Right ventricle myocardium inferior (tissue), 1 donor: ENCODE measurements at regions not wholly inside any gene's neighbourhood (a gene's known extent, or its start where the extent isn't known, plus 50 kb on each side); places are given as distances from the start of the nearest gene placed in this dataset.

Experiments
- ATAC-seq: fragments of 200-7000 bp; cut with Tn5 transposase; one replicate; pipeline ENCODE4 v1.9.1; 2020; ENCODE audit warnings: mild to moderate bottlenecking, moderate library complexity
- DNase-seq: peaks from one replicate; pipeline ENCODE4 v3.0.0; 2021; ENCODE audit errors: missing footprints
- intact Hi-C: fragments of 100-400 bp; cut with DNase I; formaldehyde crosslinking; loops from one replicate; pipeline ENCODE4 v1.11.0; 2022
- donor health status: DM: no; HTN: yes; CAD: no; lungs with severe emphysema.

DNA sequence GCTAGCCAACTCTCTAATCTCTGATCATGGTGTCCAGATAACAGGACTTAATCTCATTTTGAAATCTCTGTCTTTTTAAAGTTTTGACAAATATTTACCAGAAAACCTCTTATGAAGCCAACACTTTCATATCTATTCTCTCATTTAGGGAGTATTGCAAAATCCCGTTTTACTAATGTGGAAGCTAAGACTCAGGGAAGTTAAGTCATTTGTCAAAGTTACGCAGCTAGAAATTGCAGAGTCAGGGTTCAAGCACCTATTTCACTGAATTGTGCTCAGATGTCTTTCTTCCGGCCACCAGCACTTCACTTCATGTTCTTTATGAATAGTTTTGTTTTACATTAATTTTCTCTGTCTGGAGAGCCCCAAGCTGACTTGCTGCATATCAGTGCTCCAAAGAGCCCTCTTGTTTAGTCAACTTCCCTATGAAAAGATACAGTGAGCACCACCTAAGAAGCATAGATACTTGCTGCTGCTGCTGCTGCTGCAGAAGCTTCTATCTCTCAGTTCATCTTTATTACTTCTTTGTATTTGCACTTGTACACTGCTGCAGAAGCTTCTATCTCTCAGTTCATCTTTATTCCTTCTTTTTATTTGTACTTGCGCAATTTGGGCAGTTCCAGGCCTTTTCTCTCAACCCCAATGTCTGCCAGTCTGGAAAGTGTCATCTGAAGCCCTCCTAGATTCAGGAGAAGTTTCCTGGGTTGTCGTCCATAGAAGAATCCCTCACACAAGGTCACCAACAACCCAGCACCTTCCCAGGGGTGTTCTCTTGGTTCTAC lies 329.7 kb downstream of the MAFB start:
- intact Hi-C loops: no loop called here
- ATAC-seq (no peak), DNase-seq (no peak)

DNA sequence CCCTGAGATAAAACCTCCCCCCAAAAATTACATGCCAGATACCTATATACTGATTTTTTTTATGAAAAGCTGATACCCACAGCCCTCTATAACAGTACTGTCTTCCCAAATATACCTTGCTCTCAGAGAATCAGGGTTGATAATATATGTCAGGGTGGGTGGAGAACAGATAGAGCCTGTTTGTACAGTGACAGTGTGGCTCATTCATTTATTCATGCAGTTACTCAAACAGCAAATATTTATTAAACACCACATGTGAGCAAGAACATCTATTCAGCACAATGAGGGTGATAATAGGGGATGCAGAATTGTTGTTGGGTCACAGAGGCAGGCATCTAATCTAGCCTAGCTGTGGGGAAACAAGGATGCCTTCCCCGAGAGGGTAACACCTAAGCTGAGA lies 334.2 kb downstream of the MAFB start:
- intact Hi-C loops: no loop called here
- ATAC-seq (no peak), DNase-seq (no peak)

DNA sequence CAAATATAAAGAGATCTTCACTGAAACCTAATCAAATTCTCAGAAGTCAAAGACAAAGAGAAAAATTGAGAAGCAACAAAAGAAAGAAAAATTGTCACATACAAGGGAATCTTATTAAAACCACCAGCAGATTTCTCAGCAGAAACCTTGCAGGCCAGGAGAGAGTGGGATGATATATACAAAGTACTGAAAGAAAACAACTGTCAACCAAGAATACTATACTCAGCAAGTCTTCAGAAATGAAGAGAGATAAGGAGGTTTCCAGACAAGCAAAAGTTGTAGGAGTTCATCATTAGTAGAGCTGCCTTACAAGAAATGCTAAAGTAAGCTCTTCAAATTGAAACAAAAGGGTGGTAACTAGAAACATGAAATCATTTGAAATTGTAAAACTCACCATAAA lies 345.6 kb downstream of the MAFB start:
- no peak for DNase-seq
- intact Hi-C loops: no loop called here
- ATAC-seq: no peak

DNA sequence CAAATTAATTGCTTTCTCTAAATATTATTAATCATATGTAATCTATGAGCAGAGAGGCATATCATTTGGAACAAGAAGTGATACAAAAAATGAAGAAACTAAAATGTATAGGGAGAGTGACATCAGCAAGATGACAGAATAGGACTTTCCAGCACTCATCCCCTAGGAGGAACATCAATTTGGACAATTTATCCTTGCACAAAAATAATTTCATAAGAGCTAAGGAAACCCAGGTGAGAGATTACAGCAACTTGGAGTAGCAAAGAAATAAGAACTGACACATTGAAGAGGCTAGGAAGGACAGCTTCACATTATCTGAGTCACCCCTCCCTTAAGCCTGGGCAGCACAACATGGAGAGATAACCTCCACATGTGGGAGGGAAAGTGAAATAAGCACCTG lies 347.5 kb downstream of the MAFB start:
- DNase-seq (no peak), ATAC-seq (no peak)
- intact Hi-C loops: no loop called here

DNA sequence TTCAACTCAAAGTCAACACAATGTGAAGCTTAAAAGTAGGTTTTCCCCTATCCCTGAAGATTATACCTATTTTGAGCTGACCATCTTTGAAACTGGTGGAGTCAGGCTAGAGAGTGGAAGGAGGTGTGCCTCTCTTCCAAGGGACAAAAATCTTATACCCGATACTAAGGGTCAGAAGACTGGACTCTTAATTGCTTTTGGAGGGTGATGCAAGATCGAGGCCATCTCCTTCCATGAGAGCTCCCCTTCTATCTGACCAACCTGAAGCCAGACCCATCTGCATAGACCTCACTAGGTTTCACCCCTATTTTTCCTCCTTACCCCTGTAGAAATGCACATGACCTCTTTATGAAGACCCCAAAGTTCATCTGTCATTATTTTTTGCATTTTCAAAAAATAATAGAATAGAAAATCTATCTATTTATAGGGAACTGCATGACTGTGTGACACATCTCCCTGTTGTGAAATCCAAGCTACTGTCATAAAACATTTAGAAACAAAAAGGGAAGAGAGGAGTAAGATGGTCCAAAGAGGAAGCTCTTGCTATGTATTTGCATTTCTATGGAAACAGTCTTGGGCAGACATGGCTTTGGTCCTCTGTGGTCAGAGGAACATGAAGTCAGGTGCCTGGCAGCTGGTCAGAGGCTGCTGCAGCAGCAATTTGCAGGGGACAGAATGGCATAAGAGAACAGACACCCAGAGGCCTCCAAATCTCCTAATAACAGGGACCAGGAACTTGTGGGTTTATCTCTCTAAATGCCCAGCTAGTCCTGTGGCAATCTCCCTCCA lies 349.2 kb downstream of the MAFB start:
- ATAC-seq (peak; percentile 88), DNase-seq (peak; percentile 80)
- intact Hi-C loops: no loop called here

DNA sequence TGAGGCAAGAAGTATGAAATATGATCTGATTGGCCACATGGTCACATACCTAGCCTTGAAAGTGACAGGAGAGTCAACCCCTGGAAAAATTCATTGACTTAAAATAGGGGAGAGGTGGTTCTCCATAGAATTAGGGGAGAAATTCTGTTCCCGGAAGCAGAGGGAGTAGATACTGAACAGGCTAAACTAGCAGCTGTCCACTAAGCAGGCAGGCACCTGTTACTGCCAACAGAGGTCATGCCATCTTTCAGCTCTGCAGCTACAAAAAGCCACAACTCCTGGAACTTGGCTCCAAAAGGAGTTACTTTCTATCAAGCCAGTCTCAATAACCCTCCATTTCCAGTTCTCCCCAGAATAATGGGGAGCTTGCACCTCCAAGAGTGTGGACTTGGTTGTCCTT lies 352.5 kb downstream of the MAFB start:
- intact Hi-C loops: no loop called here
- ATAC-seq: no peak
- no peak for DNase-seq

DNA sequence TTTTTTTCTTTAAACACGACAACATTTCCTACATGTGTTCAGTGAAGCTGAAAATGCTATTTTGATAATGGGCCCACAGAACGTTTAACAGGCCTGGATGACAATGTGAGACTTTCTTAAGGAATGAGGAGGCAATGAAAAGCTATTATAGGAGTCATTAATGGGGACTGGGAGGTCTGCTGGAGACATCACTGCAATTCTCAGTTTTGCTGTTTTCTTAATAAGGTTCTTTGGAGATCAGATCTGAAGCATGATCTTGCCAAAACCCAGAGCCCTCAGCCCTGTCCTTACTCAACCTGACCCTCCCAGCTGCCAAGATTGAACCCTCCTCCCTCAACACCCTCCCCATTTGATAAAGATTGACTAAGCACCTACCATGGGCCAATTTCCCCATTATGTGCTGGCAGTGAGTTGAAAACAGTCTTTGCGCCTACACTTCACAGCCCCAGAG lies 353.1 kb downstream of the MAFB start:
- DNase-seq: no peak
- peak; percentile 30 for ATAC-seq
- intact Hi-C loops: no loop called here

DNA sequence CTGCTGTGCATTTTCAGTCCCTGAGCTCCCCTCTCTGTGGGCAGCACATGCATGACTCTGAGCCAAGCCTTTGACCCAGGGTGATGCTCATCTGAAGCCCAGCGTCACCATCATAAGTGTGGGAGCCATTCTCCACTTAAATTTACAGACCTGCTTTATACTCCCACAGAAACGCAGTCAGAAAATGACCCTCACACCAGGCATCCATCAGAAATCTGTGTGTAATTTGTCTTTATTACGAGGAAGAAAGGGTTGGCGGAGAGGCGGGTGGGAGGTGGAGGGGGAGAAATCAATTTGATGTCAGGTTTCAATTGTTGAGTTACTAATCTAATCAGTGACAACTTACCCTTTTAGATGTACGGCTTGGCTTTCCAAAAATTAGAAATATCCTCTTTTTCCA lies 353.6 kb downstream of the MAFB start:
- intact Hi-C loops: no loop called here
- DNase-seq (no peak), ATAC-seq (no peak)

DNA sequence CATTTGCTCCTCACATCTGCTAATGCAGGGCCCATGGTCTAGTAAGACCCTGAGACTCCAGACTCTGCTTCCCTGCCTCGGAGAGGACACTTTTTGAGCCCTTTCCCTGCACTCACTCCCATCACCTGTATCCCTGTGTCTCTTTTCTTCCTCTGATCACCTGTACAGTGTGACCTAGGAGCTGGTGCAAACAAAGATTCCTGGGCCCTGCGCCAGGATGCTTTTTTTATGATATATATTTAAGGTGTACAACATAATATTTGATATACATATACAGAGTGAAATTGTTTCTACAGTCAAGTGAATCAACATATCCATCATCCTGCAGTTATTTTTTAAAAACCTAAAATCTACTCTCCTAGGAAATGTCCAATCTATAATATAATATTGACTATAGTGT lies 355.4 kb downstream of the MAFB start:
- intact Hi-C loops: no loop called here
- ATAC-seq: no peak
- DNase-seq: peak; percentile 62

DNA sequence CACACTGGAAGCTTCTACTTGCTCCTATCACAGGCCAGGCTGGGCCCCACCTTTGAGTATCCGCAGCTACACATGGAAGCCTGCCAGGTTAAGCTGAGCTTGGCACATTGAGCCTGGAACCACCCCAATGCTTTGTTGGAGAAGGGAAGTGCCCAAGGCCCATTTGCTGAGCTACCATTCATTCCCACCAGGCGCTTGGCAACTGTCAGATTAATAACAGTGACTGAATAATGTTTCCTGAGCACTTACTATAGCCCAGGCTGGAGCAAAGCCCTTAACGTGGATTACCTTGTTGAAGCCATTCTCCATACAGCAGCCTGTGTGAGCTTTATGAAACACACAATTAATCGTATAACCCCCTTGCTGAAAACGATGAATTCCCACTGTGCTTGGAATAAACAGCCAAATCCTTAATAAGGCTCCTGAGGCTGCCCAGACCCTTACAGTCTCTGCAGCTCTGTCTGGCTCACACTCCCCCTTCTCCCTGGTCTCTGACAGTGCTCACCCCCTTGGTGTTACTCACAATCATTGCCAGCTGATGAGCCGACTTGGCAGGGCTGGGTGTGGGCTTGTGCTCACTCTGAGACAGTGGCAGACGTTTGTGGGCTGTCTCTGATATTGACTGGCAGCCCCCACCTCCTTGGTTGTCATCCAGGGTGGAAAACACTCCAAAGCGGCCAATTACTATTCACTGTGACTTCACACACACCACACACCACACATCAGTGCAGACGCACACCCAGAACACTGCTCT lies 357.1 kb downstream of the MAFB start:
- ATAC-seq: peak; percentile 47
- intact Hi-C loops: no loop called here
- peak; percentile 69 for DNase-seq

DNA sequence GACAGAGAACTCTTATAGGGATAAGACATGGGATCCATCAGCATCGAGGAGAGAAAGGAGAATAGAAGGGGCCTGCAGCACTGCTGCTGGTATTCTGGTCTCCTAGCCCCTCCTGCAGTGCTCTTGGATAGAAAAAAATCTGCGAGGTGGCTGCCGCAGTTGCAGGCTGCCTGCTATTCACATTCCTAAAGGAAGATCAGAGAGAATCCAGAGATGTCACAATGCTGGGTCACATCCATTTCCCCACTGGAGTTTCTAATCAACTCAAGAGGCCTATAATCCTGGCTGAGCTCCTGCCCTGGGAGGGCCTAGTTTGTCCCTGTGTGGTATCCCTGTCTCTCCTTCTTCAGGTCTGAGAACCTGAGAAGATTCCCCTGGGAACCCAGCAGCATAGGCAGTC lies 357.8 kb downstream of the MAFB start:
- no peak for DNase-seq
- intact Hi-C loops: no loop called here
- ATAC-seq: no peak

DNA sequence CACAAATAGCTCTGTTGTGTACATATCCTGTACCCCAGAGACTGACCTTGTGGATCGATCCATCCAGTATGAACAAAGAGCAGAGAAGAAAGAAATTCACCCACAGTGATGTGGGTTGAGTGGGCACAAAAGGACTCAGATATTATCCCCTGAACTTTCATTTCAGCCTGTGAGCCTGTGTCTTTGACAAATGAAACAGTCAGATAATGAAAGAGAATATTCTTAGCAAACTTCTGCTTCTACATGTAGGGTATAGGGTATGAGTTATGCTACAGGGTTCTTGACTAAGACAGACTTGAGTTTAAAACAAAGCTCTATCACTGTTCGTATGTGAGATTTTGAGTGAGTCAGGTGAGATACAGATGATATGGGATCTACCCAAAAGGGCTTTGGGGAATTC lies 359.7 kb downstream of the MAFB start:
- intact Hi-C loops: no loop called here
- ATAC-seq (no peak), DNase-seq (no peak)

DNA sequence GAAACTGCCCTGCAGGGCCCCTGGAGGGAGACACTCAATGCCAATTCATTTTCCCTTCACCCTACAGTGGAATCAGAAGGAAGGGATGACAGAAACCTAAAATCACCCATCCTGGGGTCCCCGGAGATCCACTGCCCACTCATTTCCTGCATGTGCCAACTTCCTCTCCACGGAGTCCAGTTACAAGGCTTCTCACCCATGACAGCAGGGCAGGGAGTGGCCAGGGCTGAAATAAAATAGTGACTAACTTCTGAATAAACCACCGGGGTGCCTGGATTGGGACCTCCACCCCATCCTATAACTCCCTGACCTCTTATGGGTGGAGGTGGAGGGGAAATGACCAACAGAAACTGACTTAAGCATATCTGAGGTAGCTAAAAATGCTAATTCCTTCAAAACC lies 362.3 kb downstream of the MAFB start:
- no peak for DNase-seq
- ATAC-seq: no peak
- intact Hi-C loops: no loop called here

DNA sequence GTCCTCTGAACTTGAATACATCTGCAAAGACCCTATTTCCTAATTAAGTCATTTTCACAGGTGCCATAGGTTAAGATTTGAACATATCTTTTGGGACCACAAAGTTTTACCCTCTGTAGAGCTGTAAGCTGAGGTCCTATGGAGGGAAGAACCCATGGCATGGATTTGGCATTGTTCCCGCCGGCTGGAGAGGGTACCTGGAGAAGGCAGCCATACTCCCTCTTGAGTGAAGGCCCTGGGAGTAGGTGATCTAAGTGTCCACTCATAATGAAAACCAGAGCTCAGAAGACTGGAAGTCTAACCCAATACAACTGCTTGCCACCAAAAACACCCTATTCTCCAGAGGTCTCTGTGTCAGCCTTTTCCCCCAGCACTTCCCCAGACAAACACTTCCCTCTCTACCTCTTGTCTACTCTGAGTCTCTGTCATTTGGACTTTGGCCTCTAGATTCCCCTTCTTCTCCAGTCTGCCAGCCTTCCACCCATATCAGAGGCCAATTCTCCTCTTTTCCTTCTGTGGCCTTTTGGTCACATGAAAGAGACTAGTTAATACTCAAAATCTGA lies 363.9 kb downstream of the MAFB start:
- intact Hi-C loops: no loop called here
- no peak for DNase-seq
- no peak for ATAC-seq

DNA sequence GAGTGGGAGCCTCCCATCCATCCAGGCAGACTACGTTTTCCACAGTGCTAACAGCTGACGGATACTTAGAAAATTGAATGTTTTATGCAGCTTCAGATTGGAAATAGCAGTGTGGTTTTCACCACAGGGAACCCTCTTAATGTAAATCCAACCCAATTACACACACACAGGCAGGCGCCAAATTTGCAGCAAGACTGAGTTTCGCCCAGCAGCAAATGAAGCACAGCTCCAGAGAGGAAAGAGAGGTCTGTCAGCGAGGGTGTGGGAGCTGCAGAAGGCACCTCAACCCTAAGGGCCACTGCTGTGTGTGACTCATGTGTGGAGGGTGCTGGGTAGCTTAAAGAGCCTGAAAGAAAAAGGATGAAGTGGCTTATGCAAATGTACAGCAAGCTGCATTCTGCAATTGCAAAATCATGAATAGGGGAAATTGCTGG lies 365.7 kb downstream of the MAFB start:
- ATAC-seq: peak; percentile 52
- intact Hi-C loops: no loop called here

DNA sequence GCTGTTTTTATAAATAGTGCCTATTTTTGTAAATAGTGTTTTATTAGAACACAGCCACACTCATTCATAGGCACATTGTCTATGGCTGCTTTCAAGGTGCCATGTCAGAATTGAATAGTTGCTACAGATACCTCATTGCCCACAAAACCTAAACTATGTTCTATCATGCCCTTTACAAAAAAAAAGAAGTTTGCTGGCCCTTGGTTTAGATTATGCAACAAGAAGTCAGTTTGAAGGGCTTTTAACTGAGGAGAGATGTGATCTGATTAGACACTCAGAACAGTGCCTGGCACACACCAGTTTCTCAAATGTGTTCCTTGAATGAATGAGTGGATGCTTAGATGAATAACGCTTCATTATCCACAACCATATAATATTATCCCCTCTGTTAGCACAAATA lies 366.1 kb downstream of the MAFB start:
- intact Hi-C loops: no loop called here
- DNase-seq: no peak
- no peak for ATAC-seq

More for the DNA sequence above, 365.7 kb downstream of the MAFB start:
- DNase-seq: no peak

DNA sequence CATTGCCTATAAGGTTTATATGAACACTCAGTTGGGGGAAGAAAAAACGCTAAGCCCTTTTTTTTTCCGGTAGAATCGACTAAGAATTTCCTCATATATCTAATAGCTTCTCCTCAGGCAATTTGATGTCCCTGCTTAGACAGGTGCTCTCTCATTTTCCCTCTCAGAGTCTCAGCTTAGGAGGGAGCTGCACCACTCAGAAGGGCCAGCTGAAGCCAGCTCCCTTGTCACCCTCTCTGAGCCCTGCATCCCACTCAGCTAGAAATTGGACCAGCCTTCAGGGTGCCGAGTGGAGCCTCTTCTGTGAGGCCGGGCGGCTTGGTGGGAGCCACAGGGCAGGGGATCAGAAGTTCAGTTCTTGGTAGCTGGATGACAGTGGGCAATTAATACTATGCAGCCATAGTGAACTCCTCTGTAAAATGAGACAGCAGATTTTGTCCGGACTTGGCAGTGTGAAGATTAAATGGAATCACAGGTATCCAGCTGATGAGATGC lies 368.5 kb downstream of the MAFB start:
- intact Hi-C loops: no loop called here
- ATAC-seq (no peak), DNase-seq (no peak)

DNA sequence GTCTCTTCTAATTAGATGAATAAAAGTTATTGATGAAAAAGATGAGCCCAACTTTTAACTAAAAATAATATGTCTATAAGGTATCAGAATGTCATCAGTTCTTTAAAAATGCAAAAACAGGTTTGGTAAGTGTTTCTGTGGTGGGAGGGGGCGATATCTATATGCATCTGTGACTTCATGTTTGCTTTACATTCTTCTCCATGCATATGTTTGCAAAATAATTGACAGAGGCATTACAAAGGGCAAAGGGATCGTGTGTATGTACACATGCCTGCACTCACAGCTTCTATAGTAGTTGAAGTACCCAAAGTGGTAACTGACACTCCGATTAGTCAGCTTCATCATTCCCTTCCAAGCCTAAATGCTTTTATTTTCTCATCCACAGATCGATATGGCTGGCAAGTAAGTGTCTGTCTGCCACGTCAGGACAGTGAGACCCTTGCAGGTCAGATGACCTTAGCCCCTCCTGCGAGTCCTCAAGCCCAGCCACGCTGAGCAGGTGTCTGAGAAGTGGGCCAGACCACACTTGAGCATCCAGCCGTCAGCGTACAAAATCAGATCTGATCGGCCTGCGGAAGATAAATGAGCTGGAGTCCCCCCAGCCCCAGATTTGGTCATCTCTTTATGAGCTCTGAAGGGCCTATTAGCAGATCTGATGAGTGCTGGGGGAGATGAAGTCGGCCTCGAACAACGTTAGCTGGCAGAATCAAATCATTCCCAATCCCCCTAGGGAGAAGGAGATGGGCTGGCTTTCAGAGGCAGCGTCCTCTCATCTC lies 369.1 kb downstream of the MAFB start:
- intact Hi-C loops: no loop called here
- DNase-seq (no peak), ATAC-seq (no peak)
